ENCODE measurements at regions not wholly inside any gene's neighbourhood (a gene's known extent, or its start where the extent isn't known, plus 50 kb on each side); places are given as distances from the start of the nearest gene placed in this dataset.

DNA sequence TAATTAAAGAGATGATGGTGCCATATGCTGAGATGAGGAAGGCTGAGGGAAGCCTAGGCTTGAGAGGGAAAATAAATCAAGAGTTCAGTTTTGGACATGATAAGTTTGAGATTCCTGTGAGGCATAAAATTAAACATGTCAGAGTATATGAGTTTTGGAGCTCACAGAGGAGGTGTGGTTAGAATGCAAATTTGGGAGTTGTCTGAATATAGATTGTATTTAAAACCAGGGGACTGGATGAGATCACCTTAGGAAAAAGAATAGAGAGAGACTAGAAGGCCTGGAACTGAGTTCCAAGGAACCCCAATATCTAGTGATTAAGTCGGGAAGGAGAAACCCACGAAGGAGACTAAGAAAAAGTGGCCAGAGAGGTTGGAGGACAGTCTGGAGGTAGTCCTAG is 65.5 kb downstream of the FRMPD3 start:
- H3K9me3 ChIP-seq (ENCODE audit: low read length) = no peaks in the 10 kb centered on the region
- H2AFZ ChIP-seq (ENCODE audit: low read length) = no peak overlapping the region
- no peaks in the 10 kb centered on the region for H4K20me1 ChIP-seq (ENCODE audit: insufficient read depth, low read length)
- TF ChIP-seq FLYWCH1 (CRISPR knock-in tag; IDR thresholded peaks at IDR 0.05) (no peak), CEBPG (CRISPR knock-in tag; IDR thresholded peaks at IDR 0.05) (no peak)
- BruUV-seq (replicated peaks) = no TSS peak
- in situ Hi-C loops (cut with HindIII; ENCODE audit: extremely low pct_ligation_motif_present, low pct_unique_long_range_greater_than_20kb) (no loop called here), intact Hi-C loops (cut with micrococcal nuclease; ENCODE audit: unreplicated experiment) (no loop called here)
- no peaks in the 10 kb centered on the region for H3K79me2 ChIP-seq (ENCODE audit: insufficient read depth, low read length)
- CTCF ChIA-PET (ENCODE audit: low intra/inter-chr PET ratio, low total read pairs) = no interaction called here
- H3K27me3 ChIP-seq (ENCODE audit: control insufficient read depth in 1 of 2, insufficient read depth in 2 of 2, low read length in 2 of 2) = no peaks in the 10 kb centered on the region
- no peak overlapping the region for H3K4me3 ChIP-seq (replicated peaks in 1 of 3; ENCODE audit: insufficient read depth in 1 of 3, low read depth in 2 of 3, low read length in 3 of 3)
- no peaks in the 10 kb centered on the region for H3K36me3 ChIP-seq (replicated peaks in 1 of 2; ENCODE audit: control insufficient read depth in 1 of 2, insufficient read depth in 2 of 2, low read length in 2 of 2)
- no peaks in the 10 kb centered on the region for H3K4me1 ChIP-seq (ENCODE audit: insufficient read depth, low read length)
- WGBS (ENCODE audit: low lambda C conversion rate) = 0% methylated on average over 2 of the region's 2 CpGs
- no peak overlapping the region for H3K9ac ChIP-seq (ENCODE audit: insufficient read depth, low read depth, low read length)
- no peak for DNase-seq (ENCODE audit: low spot score)
- ATAC-seq = no peak
- POLR2A ChIA-PET = no interaction called here
- H3K27ac ChIP-seq (ENCODE audit: extremely low read length, insufficient read depth, low read length) = no peak overlapping the region
- H3K4me2 ChIP-seq (ENCODE audit: low read depth, low read length) = no peak overlapping the region
- no peak for FAIRE-seq

DNA sequence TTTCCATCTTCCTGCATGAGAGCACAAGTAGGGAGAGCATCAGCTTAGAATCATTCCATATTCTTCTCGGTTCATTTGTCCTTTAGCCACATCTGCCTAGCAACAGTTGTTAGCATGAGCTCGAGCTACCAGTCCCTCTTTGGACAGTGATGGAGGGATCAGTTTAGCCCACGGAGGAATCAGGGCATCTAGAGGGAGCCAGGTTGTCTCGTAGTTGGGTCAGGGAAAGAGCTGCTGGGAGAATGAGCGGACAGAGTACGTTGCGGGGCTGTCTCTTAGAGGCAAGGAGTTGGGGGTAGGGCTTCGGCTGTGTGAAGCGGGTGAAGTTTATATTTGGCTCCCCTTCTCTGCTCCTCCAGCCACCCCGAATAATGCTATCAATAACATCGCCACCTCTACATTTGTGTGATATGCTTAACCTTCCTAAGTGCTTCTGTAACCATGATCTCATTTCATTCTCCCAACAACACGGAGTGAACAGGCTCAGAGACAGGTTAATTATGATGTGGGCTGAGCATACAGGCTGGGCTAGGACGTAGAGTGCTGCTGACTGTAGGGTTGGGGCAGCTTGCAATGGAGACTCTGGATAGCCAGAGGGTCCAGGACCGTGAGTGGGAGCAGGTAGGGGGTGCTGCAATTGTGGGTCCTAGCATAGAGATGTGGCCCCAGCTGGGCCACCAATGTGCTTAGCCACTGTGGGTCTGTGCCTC is 72.6 kb downstream of the FRMPD3 start:
- intact Hi-C loops (cut with micrococcal nuclease; ENCODE audit: unreplicated experiment) (no loop called here), in situ Hi-C loops (cut with HindIII; ENCODE audit: extremely low pct_ligation_motif_present, low pct_unique_long_range_greater_than_20kb) (no loop called here)

More for the DNA sequence above, 72.6 kb downstream of the FRMPD3 start:
- Histone ChIP-seq H3K27me3 (ENCODE audit: control insufficient read depth in 1 of 2, insufficient read depth in 2 of 2, low read length in 2 of 2) (no peaks in the 10 kb centered on the region), H2AFZ (ENCODE audit: low read length) (no peak overlapping the region), H3K4me1 (ENCODE audit: insufficient read depth, low read length) (no peaks in the 10 kb centered on the region), H3K79me2 (ENCODE audit: insufficient read depth, low read length) (no peaks in the 10 kb centered on the region), H3K4me3 (replicated peaks in 1 of 3; ENCODE audit: insufficient read depth in 1 of 3, low read depth in 2 of 3, low read length in 3 of 3) (no peak overlapping the region), H4K20me1 (ENCODE audit: insufficient read depth, low read length) (no peaks in the 10 kb centered on the region), H3K4me2 (ENCODE audit: low read depth, low read length) (no peak overlapping the region), H3K9ac (ENCODE audit: insufficient read depth, low read depth, low read length) (no peak overlapping the region), H3K9me3 (ENCODE audit: low read length) (no peaks in the 10 kb centered on the region), H3K27ac (ENCODE audit: extremely low read length, insufficient read depth, low read length) (no peak overlapping the region), H3K36me3 (replicated peaks in 1 of 2; ENCODE audit: control insufficient read depth in 1 of 2, insufficient read depth in 2 of 2, low read length in 2 of 2) (no peaks in the 10 kb centered on the region)
- ChIA-PET POLR2A (no interaction called here), CTCF (ENCODE audit: low intra/inter-chr PET ratio, low total read pairs) (no interaction called here)
- ATAC-seq (no peak), DNase-seq (ENCODE audit: low spot score) (no peak), FAIRE-seq (no peak)
- WGBS (ENCODE audit: low lambda C conversion rate) = 8% methylated on average over 5 of the region's 14 CpGs
- BruUV-seq (replicated peaks) = no TSS peak
- TF ChIP-seq, protein P1, sequence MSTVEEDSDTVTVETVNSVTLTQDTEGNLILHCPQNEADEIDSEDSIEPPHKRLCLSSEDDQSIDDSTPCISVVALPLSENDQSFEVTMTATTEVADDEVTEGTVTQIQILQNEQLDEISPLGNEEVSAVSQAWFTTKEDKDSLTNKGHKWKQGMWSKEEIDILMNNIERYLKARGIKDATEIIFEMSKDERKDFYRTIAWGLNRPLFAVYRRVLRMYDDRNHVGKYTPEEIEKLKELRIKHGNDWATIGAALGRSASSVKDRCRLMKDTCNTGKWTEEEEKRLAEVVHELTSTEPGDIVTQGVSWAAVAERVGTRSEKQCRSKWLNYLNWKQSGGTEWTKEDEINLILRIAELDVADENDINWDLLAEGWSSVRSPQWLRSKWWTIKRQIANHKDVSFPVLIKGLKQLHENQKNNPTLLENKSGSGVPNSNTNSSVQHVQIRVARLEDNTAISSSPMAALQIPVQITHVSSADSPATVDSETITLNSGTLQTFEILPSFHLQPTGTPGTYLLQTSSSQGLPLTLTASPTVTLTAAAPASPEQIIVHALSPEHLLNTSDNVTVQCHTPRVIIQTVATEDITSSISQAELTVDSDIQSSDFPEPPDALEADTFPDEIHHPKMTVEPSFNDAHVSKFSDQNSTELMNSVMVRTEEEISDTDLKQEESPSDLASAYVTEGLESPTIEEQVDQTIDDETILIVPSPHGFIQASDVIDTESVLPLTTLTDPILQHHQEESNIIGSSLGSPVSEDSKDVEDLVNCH (CRISPR knock-in tag; IDR thresholded peaks at IDR 0.05) = no peak
- no peak for TF ChIP-seq ZNF879 (CRISPR knock-in tag; IDR thresholded peaks at IDR 0.05)

All from HepG2 (cell line).